IPS DF 6.9 (cell line): ENCODE measurements at regions not wholly inside any gene's neighbourhood (a gene's known extent, or its start where the extent isn't known, plus 50 kb on each side); places are given as distances from the start of the nearest gene placed in this dataset.

ENCODE experiments used
- DNase-seq: peaks from one replicate; pipeline ENCODE4 v3.0.0-alpha.2; 2013; ENCODE audit warnings: low read depth, low spot score
- H3K27ac ChIP-seq: one replicate; pipeline ENCODE4 v1.5.1; 2013; ENCODE audit warnings: low read length, control low read depth
- H3K27me3 ChIP-seq: 2 replicates; pipeline ENCODE4 v1.6.1; 2013; ENCODE audit warnings: mild to moderate bottlenecking, low read length; ENCODE audit not compliant: control insufficient read depth, insufficient read depth
- H3K36me3 ChIP-seq: 2 replicates; pipeline ENCODE4 v1.6.1; 2013; ENCODE audit warnings: low read length; ENCODE audit not compliant: control insufficient read depth, insufficient read depth
- H3K4me1 ChIP-seq: 2 replicates; pipeline ENCODE4 v1.6.1; 2013; ENCODE audit warnings: low read length; ENCODE audit not compliant: control insufficient read depth, insufficient read depth
- H3K4me3 ChIP-seq: 2 replicates; pipeline ENCODE4 v1.5.1; 2013; ENCODE audit warnings: mild to moderate bottlenecking, low read length
- H3K9me3 ChIP-seq: 2 replicates; pipeline ENCODE4 v1.6.1; 2013; ENCODE audit warnings: low read length, inconsistent platforms; ENCODE audit not compliant: control insufficient read depth, insufficient read depth
- WGBS: extraction: QIAGEN DNeasy Blood & Tissue Kit; methylation state at CpG from one replicate; pipeline ENCODE4 v1.1.7; 2013; ENCODE audit warnings: mixed read lengths, missing lambda C conversion rate; ENCODE audit not compliant: insufficient read length, insufficient coverage; 5-methylcytosine and 5-hydroxymethylcytosine counted together

- no peak for DNase-seq
- H3K4me1 ChIP-seq = no peaks in the 10 kb centered on the region
- peaks cover 4% of the 10 kb centered on the region; the same call in 1 of the 2 replicates for H3K9me3 ChIP-seq
- H3K27me3 ChIP-seq = no peaks in the 10 kb centered on the region
- no peaks in the 10 kb centered on the region for H3K36me3 ChIP-seq
- WGBS = no CpG with 5 or more reads among the region's 3 CpGs
- H3K4me3 ChIP-seq = no peak overlapping the region
- no peak overlapping the region for H3K27ac ChIP-seq
These were observed 1628.6 kb upstream of the RAG2 start for GRCh38 chr11:38226684-38227083.

- H3K36me3 ChIP-seq = no peaks in the 10 kb centered on the region
- peaks cover 2% of the 10 kb centered on the region; the same call in 1 of the 2 replicates for H3K9me3 ChIP-seq
- H3K4me3 ChIP-seq = no peak overlapping the region
- H3K27me3 ChIP-seq = no peaks in the 10 kb centered on the region
- no peaks in the 10 kb centered on the region for H3K4me1 ChIP-seq
- no peak overlapping the region for H3K27ac ChIP-seq
- DNase-seq = no peak
- no CpG with 5 or more reads among the region's 2 CpGs for WGBS
These were observed 1623.3 kb upstream of the RAG2 start for GRCh38 chr11:38221295-38221694.

GRCh38 chr11:38219636-38220035 is 1621.6 kb upstream of the RAG2 start:
- H3K36me3 ChIP-seq = no peaks in the 10 kb centered on the region
- no peak overlapping the region for H3K4me3 ChIP-seq
- no peak for DNase-seq
- no peaks in the 10 kb centered on the region for H3K27me3 ChIP-seq
- WGBS = no CpG with 5 or more reads among the region's 2 CpGs
- no peaks in the 10 kb centered on the region for H3K4me1 ChIP-seq
- H3K27ac ChIP-seq = no peak overlapping the region
- H3K9me3 ChIP-seq = no peaks in the 10 kb centered on the region

GRCh38 chr11:38208951-38209350 is 1610.9 kb upstream of the RAG2 start:
- no peaks in the 10 kb centered on the region for H3K9me3 ChIP-seq
- H3K4me3 ChIP-seq = no peak overlapping the region
- no peaks in the 10 kb centered on the region for H3K27me3 ChIP-seq
- DNase-seq = no peak
- H3K4me1 ChIP-seq = no peaks in the 10 kb centered on the region
- no peak overlapping the region for H3K27ac ChIP-seq
- H3K36me3 ChIP-seq = no peaks in the 10 kb centered on the region
- WGBS = no CpG with 5 or more reads among the region's 2 CpGs

- H3K36me3 ChIP-seq = no peaks in the 10 kb centered on the region
- H3K27ac ChIP-seq = no peak overlapping the region
- no peaks in the 10 kb centered on the region for H3K4me1 ChIP-seq
- WGBS = no CpG with 5 or more reads among the region's 2 CpGs
- H3K27me3 ChIP-seq = no peaks in the 10 kb centered on the region
- H3K9me3 ChIP-seq = no peaks in the 10 kb centered on the region
- no peak overlapping the region for H3K4me3 ChIP-seq
- DNase-seq = no peak
These were observed 1608.6 kb upstream of the RAG2 start for GRCh38 chr11:38206663-38207062.

GRCh38 chr11:38191101-38191500 is 1593.1 kb upstream of the RAG2 start:
- WGBS = no CpG with 5 or more reads among the region's 1 CpG

GRCh38 chr11:38182126-38182866 is 1584.3 kb upstream of the RAG2 start:
- no peaks in the 10 kb centered on the region for H3K4me1 ChIP-seq
- no peak overlapping the region for H3K27ac ChIP-seq
- H3K27me3 ChIP-seq = no peaks in the 10 kb centered on the region
- no peaks in the 10 kb centered on the region for H3K36me3 ChIP-seq
- DNase-seq = no peak
- WGBS = no CpG with 5 or more reads among the region's 1 CpG
- H3K9me3 ChIP-seq = no peaks in the 10 kb centered on the region
- no peak overlapping the region for H3K4me3 ChIP-seq

More at GRCh38 chr11:38191101-38191500, 1593.1 kb upstream of the RAG2 start:
- Histone ChIP-seq H3K27me3 (no peaks in the 10 kb centered on the region), H3K9me3 (no peaks in the 10 kb centered on the region), H3K36me3 (no peaks in the 10 kb centered on the region), H3K4me1 (no peaks in the 10 kb centered on the region), H3K27ac (no peak overlapping the region), H3K4me3 (no peak overlapping the region)
- DNase-seq = no peak

- DNase-seq = no peak
- H3K4me1 ChIP-seq = no peaks in the 10 kb centered on the region
- WGBS = no CpG with 5 or more reads among the region's 12 CpGs
- H3K27ac ChIP-seq = no peak overlapping the region
- no peaks in the 10 kb centered on the region for H3K36me3 ChIP-seq
- no peak overlapping the region for H3K4me3 ChIP-seq
- H3K27me3 ChIP-seq = no peaks in the 10 kb centered on the region
- no peaks in the 10 kb centered on the region for H3K9me3 ChIP-seq
These were observed 1578.8 kb upstream of the RAG2 start for GRCh38 chr11:38176686-38177322.

GRCh38 chr11:38173676-38174075 is 1575.6 kb upstream of the RAG2 start:
- Histone ChIP-seq H3K27me3 (no peaks in the 10 kb centered on the region), H3K4me1 (no peaks in the 10 kb centered on the region), H3K36me3 (no peaks in the 10 kb centered on the region), H3K9me3 (no peaks in the 10 kb centered on the region), H3K4me3 (no peak overlapping the region), H3K27ac (no peak overlapping the region)
- WGBS = no CpG with 5 or more reads among the region's 8 CpGs
- DNase-seq = no peak

- no peak overlapping the region for H3K4me3 ChIP-seq
- DNase-seq = no peak
- H3K9me3 ChIP-seq = no peaks in the 10 kb centered on the region
- H3K27ac ChIP-seq = no peak overlapping the region
- H3K4me1 ChIP-seq = no peaks in the 10 kb centered on the region
- H3K36me3 ChIP-seq = no peaks in the 10 kb centered on the region
- WGBS = no CpG with 5 or more reads among the region's 1 CpG
- no peaks in the 10 kb centered on the region for H3K27me3 ChIP-seq
These were observed 1571.2 kb upstream of the RAG2 start for GRCh38 chr11:38169286-38169685.

GRCh38 chr11:38163526-38163925 is 1565.5 kb upstream of the RAG2 start:
- no peak for DNase-seq
- H3K4me3 ChIP-seq = no peak overlapping the region
- H3K27ac ChIP-seq = no peak overlapping the region
- no peaks in the 10 kb centered on the region for H3K4me1 ChIP-seq
- H3K36me3 ChIP-seq = no peaks in the 10 kb centered on the region
- no peaks in the 10 kb centered on the region for H3K9me3 ChIP-seq
- no peaks in the 10 kb centered on the region for H3K27me3 ChIP-seq
